DND-41 (cell line): ENCODE measurements at regions not wholly inside any gene's neighbourhood (a gene's known extent, or its start where the extent isn't known, plus 50 kb on each side); places are given as distances from the start of the nearest gene placed in this dataset.

ENCODE experiments used
- CTCF ChIP-seq: IDR thresholded peaks from 2 replicates; pipeline ENCODE4 v1.5.1; 2012; ENCODE audit warnings: borderline replicate concordance, low read length, moderate library complexity, mild to moderate bottlenecking; ENCODE audit not compliant: poor library complexity, severe bottlenecking; ENCODE audit errors: extremely low read depth
- EZH2 ChIP-seq: IDR thresholded peaks from 3 replicates; pipeline ENCODE4 v1.6.1; 2012; ENCODE audit warnings: borderline replicate concordance, low read depth, mild to moderate bottlenecking, moderate library complexity, low read length, inconsistent platforms; ENCODE audit not compliant: severe bottlenecking

- TF ChIP-seq CTCF: no peak
- TF ChIP-seq EZH2: no peak
These were observed 68.4 kb upstream of the ELOVL5 start for GRCh38 chr6:53417141-53417540.
